ENCODE measurements at regions not wholly inside any gene's neighbourhood (a gene's known extent, or its start where the extent isn't known, plus 50 kb on each side); places are given as distances from the start of the nearest gene placed in this dataset.

- no peak for TF ChIP-seq CHD1 (IDR thresholded peaks at IDR 0.05; ENCODE audit: low read depth, low read length)
- TF ChIP-seq ZNF207 (IDR thresholded peaks at IDR 0.05; ENCODE audit: borderline replicate concordance) = no peak
- TF ChIP-seq, protein P1, sequence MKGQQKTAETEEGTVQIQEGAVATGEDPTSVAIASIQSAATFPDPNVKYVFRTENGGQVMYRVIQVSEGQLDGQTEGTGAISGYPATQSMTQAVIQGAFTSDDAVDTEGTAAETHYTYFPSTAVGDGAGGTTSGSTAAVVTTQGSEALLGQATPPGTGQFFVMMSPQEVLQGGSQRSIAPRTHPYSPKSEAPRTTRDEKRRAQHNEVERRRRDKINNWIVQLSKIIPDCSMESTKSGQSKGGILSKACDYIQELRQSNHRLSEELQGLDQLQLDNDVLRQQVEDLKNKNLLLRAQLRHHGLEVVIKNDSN (IDR thresholded peaks at IDR 0.05; ENCODE audit: borderline replicate concordance, extremely low read length, insufficient read depth, low read depth, low read length) = no peak
- TF ChIP-seq, protein P2, sequence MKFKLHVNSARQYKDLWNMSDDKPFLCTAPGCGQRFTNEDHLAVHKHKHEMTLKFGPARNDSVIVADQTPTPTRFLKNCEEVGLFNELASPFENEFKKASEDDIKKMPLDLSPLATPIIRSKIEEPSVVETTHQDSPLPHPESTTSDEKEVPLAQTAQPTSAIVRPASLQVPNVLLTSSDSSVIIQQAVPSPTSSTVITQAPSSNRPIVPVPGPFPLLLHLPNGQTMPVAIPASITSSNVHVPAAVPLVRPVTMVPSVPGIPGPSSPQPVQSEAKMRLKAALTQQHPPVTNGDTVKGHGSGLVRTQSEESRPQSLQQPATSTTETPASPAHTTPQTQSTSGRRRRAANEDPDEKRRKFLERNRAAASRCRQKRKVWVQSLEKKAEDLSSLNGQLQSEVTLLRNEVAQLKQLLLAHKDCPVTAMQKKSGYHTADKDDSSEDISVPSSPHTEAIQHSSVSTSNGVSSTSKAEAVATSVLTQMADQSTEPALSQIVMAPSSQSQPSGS (IDR thresholded peaks at IDR 0.05; ENCODE audit: low read length) = no peak
- TF ChIP-seq JUNB (IDR thresholded peaks at IDR 0.05) = no peak
- no peak for TF ChIP-seq MEF2A (IDR thresholded peaks at IDR 0.05; ENCODE audit: insufficient read depth, low read depth, low read length)
These were observed 117.2 kb upstream of the CAV2 start (continued) for GRCh38 chr7:116382375-116382774.

DNA sequence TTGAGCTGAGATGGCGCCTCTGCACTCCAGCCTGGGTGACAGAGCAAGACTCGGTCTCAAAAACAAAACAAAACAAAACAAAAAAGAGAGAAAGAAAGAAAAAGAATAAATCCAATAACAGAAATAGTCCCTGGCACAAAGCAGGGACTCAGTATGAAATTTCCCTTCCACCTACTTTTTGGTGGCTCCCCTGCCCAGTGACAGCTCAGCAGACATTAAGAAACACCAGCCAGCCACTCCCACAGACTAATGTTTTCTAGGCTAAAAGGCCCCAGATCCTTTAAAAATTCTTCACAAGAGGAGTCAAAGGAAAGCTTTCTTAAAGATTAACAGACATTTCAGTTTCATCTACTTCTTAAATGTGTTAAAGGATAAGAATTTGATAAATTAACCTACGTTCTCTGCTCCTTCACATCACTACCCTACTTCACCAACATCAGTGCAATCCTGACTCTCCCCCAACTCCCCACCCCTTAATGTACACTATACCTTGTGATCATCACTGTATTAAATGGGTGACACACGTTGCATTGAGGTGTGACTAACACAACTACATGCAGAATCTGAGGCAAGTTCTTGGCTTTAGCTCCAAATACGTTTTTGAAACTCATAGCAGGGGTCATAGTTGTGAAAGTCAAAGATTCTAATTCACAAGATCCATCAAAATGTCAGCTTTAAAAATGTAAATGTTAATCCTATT is 114.5 kb upstream of the CAV2 start:
- RAD21 ChIA-PET (ENCODE audit: unreplicated experiment) = no interaction called here
- Histone ChIP-seq H3K4me2 (ENCODE audit: control insufficient read depth, insufficient read depth) (no peak overlapping the region), H3K27me3 (replicated peaks in 1 of 2; ENCODE audit: control insufficient read depth in 2 of 2, insufficient read depth in 2 of 2, low read length in 1 of 2) (no peaks in the 10 kb centered on the region), H3K36me3 (ENCODE audit: control insufficient read depth in 2 of 2, insufficient read depth in 2 of 2, low read length in 1 of 2) (no peaks in the 10 kb centered on the region), H3K79me2 (ENCODE audit: control insufficient read depth, insufficient read depth, low read length) (no peaks in the 10 kb centered on the region), H3K9ac (ENCODE audit: control insufficient read depth, insufficient read depth, low read length) (no peak overlapping the region), H3K9me3 (replicated peaks; ENCODE audit: control insufficient read depth, insufficient read depth, low read length) (no peaks in the 10 kb centered on the region), H3K4me3 (no peak overlapping the region), H2AFZ (ENCODE audit: control insufficient read depth, low read depth, low read length) (no peak overlapping the region), H3K27ac (ENCODE audit: control insufficient read depth, insufficient read depth) (no peak overlapping the region), H3K4me1 (ENCODE audit: control insufficient read depth, insufficient read depth, low read length) (no peaks in the 10 kb centered on the region), H4K20me1 (ENCODE audit: control insufficient read depth, insufficient read depth) (no peaks in the 10 kb centered on the region)
- SMC1A ChIA-PET (ENCODE audit: uncharacterized antibody, unreplicated experiment) = no interaction called here
- in situ Hi-C loops (cut with MboI) (no loop called here), intact Hi-C loops (cut with micrococcal nuclease; ENCODE audit: unreplicated experiment) (no loop called here)
- CTCF ChIA-PET = interaction anchor here (0.7 kb wide), 1 partner anchor 110 kb away, joined by 3 read pairs; no protein-coding TSS in a partner anchor
- FAIRE-seq (no peak), DNase-seq (ENCODE audit: low read depth, low spot score) (no peak), ATAC-seq (no peak)
- POLR2A ChIA-PET = no interaction called here
- BruUV-seq (replicated peaks) = no TSS peak
- WGBS (ENCODE audit: insufficient coverage, insufficient replicate concordance, low lambda C conversion rate, missing lambda C conversion rate) = 14% methylated on average over 5 of the region's 5 CpGs
- TF ChIP-seq, protein P3, sequence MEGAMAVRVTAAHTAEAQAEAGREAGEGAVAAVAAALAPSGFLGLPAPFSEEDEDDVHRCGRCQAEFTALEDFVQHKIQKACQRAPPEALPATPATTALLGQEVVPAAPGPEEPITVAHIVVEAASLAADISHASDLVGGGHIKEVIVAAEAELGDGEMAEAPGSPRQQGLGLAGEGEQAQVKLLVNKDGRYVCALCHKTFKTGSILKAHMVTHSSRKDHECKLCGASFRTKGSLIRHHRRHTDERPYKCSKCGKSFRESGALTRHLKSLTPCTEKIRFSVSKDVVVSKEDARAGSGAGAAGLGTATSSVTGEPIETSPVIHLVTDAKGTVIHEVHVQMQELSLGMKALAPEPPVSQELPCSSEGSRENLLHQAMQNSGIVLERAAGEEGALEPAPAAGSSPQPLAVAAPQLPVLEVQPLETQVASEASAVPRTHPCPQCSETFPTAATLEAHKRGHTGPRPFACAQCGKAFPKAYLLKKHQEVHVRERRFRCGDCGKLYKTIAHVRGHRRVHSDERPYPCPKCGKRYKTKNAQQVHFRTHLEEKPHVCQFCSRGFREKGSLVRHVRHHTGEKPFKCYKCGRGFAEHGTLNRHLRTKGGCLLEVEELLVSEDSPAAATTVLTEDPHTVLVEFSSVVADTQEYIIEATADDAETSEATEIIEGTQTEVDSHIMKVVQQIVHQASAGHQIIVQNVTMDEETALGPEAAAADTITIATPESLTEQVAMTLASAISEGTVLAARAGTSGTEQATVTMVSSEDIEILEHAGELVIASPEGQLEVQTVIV (IDR thresholded peaks at IDR 0.05; ENCODE audit: borderline replicate concordance, partially characterized antibody) = no peak
- TF ChIP-seq ETV6 (conservative IDR thresholded peaks at IDR 0.05 in 1 of 2, IDR thresholded peaks at IDR 0.05 in 1 of 2; ENCODE audit: borderline replicate concordance in 1 of 2, low read depth in 1 of 2) (no peak), NBN (IDR thresholded peaks at IDR 0.05) (no peak), IKZF2 (IDR thresholded peaks at IDR 0.05) (no peak), SMARCA5 (IDR thresholded peaks at IDR 0.05) (no peak), TCF3 (IDR thresholded peaks at IDR 0.05; ENCODE audit: borderline replicate concordance, insufficient read depth, low read depth, low read length) (no peak), ZNF207 (IDR thresholded peaks at IDR 0.05; ENCODE audit: borderline replicate concordance) (no peak), CEBPB (IDR thresholded peaks at IDR 0.05; ENCODE audit: borderline replicate concordance in 1 of 2, low read depth in 2 of 2, low read length in 2 of 2) (no peak), MEF2A (IDR thresholded peaks at IDR 0.05; ENCODE audit: insufficient read depth, low read depth, low read length) (no peak), LARP7 (IDR thresholded peaks at IDR 0.05) (no peak)
